CD4-positive, alpha-beta T cell treated with Interleukin-6 for 4 hours (primary cell): ENCODE measurements at regions not wholly inside any gene's neighbourhood (a gene's known extent, or its start where the extent isn't known, plus 50 kb on each side); places are given as distances from the start of the nearest gene placed in this dataset.
"Not testable (repeated sequence)": the region's sequence is repeated elsewhere in the genome, so short reads cannot be mapped to it uniquely, and the experiment has no call there.

ENCODE experiments used
- DNase-seq: peaks from one replicate; pipeline ENCODE4 v3.0.0-alpha.2; 2020; ENCODE audit warnings: mixed read lengths

DNA sequence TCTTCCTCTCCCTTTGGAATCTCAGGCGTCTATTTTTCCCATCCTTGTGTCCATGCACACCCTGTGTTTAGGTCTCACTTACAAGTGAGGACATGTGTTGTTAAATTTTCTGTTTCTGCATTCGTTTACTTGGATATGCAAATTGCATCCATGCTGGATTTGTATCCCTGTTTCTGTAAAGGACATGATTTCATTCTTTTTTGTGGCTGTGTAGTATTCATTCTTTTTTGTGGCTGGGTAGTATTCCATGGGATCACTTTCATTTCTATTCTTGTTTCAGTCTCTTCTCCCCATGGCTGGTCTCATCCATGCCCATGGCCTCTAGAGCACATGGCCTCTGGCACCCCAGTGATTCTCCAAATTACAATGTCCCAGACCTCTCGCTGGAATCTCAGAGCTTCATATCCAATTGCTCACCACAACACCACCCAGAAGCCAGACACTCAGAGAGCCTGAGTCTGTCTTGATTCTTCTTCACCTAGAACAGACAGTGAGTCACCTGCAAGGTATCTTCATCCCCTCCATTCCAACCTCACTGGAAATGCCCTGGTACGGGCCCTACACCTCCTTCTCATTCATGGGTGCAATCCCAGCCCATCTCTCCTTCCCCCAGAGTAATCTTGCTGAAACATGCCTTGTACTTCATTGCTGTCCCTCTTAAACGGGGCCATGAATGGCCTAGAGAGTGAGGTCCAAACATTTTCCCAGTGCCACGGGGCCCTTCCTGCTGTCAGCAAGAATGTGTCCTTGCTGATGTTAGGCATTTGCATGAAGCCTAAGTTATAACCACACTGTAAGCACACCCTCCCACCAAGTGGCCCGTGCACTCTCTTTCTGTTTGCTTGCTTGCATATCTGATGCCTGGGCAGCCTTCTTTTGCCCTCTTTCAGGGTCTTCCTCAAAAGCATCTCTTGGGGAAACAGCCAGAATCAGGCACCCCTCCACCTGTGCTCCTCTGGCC is 476.2 kb upstream of the TSHZ3 start:
- no peak for DNase-seq

- no peak for DNase-seq
Observed at GRCh38 chr19:31826325-31826724, 477.1 kb upstream of the TSHZ3 start.

GRCh38 chr19:31831421-31832175 is 482.4 kb upstream of the TSHZ3 start:
- no peak for DNase-seq

DNA sequence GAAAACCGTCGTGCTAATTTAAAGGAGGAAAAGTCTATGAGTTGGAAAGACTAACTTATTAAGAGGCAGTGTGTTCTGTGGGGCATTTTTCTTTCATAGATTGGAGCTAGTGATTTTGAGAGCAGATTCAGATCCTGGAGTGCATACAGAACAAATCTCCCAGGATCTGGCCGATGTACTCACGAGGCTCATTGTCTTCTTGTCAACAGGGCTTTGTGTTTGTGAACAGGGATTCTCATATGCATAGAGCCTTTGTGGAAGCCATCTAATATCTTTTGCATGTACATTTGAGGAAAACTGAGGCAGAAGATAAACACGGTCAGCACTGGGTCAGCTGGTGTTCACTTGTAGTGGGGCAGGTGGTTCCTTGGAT is 482.9 kb upstream of the TSHZ3 start:
- DNase-seq = no peak

DNA sequence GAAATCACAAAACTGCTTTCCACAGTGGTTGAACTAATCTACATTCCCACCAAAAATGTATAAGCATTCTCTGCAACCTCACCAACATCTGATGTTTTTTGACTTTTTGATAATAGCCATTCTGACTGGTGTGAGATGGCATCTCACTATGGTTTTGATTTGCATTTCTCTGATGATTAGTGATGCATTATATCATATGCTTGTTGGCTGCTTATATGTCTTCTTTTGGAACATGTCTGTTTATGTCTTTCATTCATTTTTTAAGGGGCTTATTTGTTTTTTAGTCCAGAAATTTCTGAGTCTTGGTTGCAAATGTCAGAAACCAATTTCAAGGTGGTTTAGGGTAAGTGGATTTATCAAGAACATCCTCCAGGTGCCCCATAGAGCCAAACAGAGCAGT is 484.8 kb upstream of the TSHZ3 start:
- no peak for DNase-seq

GRCh38 chr19:31838163-31838815 is 489.1 kb upstream of the TSHZ3 start:
- DNase-seq = no peak

GRCh38 chr19:31840371-31840770 is 491.1 kb upstream of the TSHZ3 start:
- no peak for DNase-seq

GRCh38 chr19:31841755-31842154 is 492.5 kb upstream of the TSHZ3 start:
- DNase-seq = no peak

DNA sequence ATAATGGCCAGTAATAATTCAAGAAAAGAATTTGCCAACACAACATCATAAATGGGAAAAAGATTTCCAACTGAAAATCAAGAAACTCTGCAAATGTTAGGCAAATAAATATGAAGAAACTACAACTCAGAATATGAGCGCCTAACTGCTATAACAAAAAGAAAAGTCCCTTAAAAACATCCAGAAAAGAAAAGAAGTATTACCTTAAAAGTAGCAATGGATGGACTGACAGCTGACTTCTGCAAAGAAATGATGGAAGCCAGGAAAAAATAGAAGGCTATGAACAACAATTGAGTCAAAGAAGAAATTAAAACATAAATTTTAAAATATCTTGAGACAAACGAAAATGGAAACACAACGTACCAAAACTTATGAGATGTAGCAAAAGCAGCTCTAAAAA is 482.3 kb upstream of the ZNF507 start:
- no peak for DNase-seq

DNA sequence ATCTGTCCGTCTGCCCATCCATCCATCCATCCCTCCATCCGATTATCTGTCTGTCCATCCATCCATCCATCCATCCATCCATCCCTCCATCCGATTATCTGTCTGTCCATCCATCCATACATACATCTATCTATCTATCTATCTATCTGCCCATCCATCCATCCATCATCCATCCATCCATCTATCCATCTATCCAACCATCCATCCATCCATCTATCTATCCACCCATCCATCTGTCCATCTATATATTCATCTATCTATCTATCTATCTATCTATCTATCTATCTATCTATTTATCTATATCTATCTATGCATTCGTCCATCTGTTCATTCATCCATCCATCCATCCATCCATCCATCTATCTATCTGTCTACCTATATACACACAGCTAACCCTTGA is 471.1 kb upstream of the ZNF507 start:
- DNase-seq = no peak

- DNase-seq = no peak
Observed at GRCh38 chr19:31875591-31875990, 469.8 kb upstream of the ZNF507 start.

GRCh38 chr19:31880283-31880682 is 465.1 kb upstream of the ZNF507 start:
- DNase-seq = no peak

DNA sequence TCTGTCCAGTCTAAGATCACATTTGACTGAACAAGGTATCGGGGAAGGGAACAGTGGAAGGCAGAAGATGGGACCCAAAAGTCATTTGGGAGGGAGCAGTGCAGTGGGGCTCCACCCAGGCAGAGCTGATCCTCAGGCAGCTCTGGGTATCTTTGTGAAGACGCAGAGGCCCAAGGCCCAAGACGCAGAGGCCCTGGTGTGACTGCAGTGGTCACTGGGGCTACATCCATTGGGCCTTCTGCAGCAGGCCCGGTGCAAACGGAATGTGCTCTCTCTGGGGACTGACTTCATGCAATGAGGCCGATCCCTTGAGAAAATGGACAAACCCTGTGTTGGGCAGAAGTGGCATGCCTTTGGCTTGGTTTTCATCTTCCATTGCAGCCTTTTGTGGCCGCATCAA is 463.4 kb upstream of the ZNF507 start:
- no peak for DNase-seq

GRCh38 chr19:31882709-31883108 is 462.7 kb upstream of the ZNF507 start:
- DNase-seq = no peak

DNA sequence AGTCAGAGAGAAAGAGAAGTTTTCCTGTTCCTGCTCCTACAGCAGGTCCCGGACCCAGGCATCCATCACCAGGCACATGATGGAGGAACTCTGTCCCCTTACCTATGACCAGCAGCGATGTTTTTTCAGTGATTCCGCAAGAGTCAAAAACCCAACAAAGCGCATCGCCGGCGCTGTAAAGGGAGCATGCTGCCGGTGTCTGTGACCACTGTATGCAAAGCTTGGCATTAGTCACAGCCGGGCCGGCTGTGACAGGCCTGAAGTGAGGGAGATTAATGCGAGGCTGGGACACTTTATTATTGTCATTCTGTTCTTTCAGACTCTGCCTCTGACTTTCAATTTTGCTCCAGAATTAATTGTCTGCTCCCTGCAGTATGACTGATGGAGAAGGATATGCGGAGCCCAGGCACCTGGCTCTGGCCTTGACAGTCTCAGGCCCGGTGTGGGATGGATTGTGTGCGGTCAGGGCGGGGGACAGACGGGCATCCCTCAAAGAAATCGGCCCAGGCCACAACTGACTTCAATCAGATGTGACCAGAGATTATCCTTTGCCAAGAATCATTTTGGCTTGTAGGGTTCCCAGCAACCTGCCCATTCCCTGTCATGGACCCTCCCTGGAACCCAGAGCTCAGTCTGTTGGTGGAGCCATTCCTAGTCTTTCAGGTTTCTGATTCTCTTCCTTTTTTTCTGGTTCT is 462.0 kb upstream of the ZNF507 start:
- DNase-seq = no peak

- DNase-seq = no peak
Observed at GRCh38 chr19:31885280-31885853, 460.0 kb upstream of the ZNF507 start.

DNA sequence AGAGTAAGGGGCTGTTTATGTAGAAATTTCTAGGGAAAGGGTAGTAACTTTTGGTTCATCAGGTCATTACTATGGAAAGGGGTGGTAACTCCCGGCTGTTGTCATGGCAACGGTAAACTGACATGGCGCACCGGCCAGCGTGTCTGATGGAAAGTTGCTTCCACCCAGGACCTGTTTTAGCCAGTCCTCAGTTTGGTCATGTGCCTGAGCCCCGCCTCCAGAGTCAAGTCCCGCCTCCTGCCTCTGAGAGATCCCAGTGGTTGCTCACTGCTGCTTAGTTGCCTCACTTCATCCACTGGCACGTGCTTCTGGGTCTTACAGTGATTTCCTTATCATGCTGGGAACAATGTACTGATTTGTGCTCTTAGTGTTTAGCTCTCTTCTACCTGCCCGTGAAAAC is 455.2 kb upstream of the ZNF507 start:
- no peak for DNase-seq

DNA sequence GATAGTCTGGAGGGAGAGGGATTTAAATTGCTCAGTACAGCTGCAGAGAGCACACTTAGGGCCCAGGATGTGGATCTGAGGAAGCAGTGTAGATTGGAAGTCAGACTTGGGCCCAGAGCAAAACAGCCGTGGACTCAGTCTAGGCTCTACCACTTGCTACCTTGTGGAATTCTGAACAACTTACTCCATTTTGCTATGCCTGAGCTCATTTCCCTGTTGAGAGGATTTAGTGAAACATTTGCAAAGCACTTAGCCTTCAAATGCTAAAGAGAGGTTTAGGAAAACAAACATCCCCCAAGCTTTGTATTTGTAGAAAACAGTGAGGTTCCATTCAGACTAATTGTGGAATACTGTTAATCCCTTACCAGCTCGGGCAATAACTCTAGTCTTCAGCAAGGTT is 453.4 kb upstream of the ZNF507 start:
- no peak for DNase-seq

- not testable (repeated sequence) for DNase-seq
Observed at GRCh38 chr19:31893491-31893890, 451.9 kb upstream of the ZNF507 start.

DNA sequence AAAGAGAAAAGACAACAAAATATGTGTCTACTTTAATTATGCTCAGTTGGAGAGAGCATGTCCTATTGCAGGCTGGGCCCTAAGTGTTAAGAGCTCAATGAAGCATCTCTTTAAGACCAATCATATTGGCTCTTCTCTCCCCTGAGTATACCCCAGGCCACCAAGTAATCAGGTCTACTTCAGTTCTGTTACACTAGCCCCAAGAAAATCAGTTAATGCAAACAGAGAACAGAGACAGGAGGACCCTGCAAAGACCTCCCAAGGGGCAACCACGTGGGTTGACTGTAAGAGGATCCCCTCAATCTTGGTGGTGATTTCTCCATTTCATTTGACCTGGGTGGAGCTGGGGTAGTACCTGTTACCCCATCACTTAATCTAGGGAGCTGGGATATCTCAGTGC is 451.0 kb upstream of the ZNF507 start:
- DNase-seq = no peak

GRCh38 chr19:31897292-31897691 is 448.1 kb upstream of the ZNF507 start:
- DNase-seq = no peak

GRCh38 chr19:31900991-31901390 is 444.4 kb upstream of the ZNF507 start:
- no peak for DNase-seq

DNA sequence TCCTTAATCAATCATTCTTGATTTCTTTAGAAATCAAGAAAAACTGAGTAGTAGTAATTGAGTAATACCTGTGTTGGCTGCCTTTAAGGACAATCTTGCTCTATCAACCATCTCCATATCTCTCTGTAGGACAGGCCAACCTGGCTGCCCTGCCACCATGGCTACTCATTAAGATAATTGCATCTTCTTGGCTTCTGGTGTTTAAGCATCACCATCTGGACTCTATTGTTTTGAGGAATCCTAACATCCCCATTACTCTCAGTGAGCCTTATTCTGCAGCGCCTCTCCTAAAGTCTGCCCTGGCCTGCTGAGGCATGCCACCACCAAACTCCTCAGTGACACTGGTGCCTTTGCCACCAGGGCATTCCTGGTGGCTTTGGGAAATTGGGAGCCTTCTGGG is 442.6 kb upstream of the ZNF507 start:
- no peak for DNase-seq
